Panc1 (cell line): ENCODE measurements at regions not wholly inside any gene's neighbourhood (a gene's known extent, or its start where the extent isn't known, plus 50 kb on each side); places are given as distances from the start of the nearest gene placed in this dataset.

Experiments used
- ATAC-seq: fragments of 200-7000 bp; cut with Tn5 transposase; 2 replicates; pipeline ENCODE4 v1.9.1; 2020; ENCODE audit warnings: mild to moderate bottlenecking, moderate library complexity
- BruUV-seq: library from RNA; stranded (reverse); fragments of 400-500 nt; replicated peaks from 2 replicates; lab custom pipeline; 2021; lab: Mats Ljungman, UMichigan
- CTCF ChIA-PET: fragments of 300-600 bp; sonication (Branson Sonifier 250); formaldehyde crosslinking; loops from one replicate; lab custom pipeline; 2022; ENCODE audit warnings: antibody characterized with exemption; lab: Charles Lee
- POLR2A ChIA-PET: fragments of 300-600 bp; sonication (Branson Sonifier 250); formaldehyde crosslinking; loops from one replicate; lab custom pipeline; 2022; ENCODE audit warnings: antibody characterized with exemption; lab: Charles Lee
- DNase-seq: peaks from one replicate; pipeline ENCODE4 v3.0.0-alpha.2; 2010; ENCODE audit warnings: low read depth, low spot score
- H3K27ac ChIP-seq: 2 replicates; pipeline ENCODE4 v1.5.1; 2011; ENCODE audit warnings: mild to moderate bottlenecking, low read length, inconsistent platforms
- H3K27me3 ChIP-seq: fragments of 200-500 bp; sonication (Bioruptor generic); 2 replicates; pipeline ENCODE4 v1.6.0; 2014; ENCODE audit warnings: low read length, inconsistent platforms; ENCODE audit not compliant: control insufficient read depth, insufficient read depth
- H3K36me3 ChIP-seq: fragments of 200-500 bp; sonication (Bioruptor generic); 2 replicates; pipeline ENCODE4 v1.5.1; 2014; ENCODE audit warnings: inconsistent platforms, mild to moderate bottlenecking, low read length, moderate library complexity; ENCODE audit not compliant: control insufficient read depth, insufficient read depth
- H3K4me1 ChIP-seq: 2 replicates; pipeline ENCODE4 v1.5.1; 2011; ENCODE audit warnings: inconsistent platforms, mild to moderate bottlenecking, low read length, moderate library complexity; ENCODE audit not compliant: control insufficient read depth, insufficient read depth
- H3K4me3 ChIP-seq, 2 experiments: 2 replicates each; pipeline ENCODE4 v1.5.1; 2011 to 2012; ENCODE audit warnings: low read depth in 2 of 2, low read length in 2 of 2, mild to moderate bottlenecking in 2 of 2, inconsistent platforms in 1 of 2, moderate library complexity in 1 of 2
- H3K9me3 ChIP-seq: fragments of 200-500 bp; sonication (Bioruptor generic); 2 replicates; pipeline ENCODE4 v1.5.1; 2014; ENCODE audit warnings: low read depth, mild to moderate bottlenecking, inconsistent platforms, low read length, moderate library complexity; ENCODE audit not compliant: control insufficient read depth, insufficient read depth
- CTCF ChIP-seq: fragments of 450-650 bp; IDR thresholded peaks from 2 replicates; pipeline ENCODE4 v1.5.1; 2017; ENCODE audit warnings: mild to moderate bottlenecking
- POLR2AphosphoS5 ChIP-seq: IDR thresholded peaks from 2 replicates; pipeline ENCODE4 v1.6.1; 2012; ENCODE audit warnings: mild to moderate bottlenecking, low read depth, low read length, moderate library complexity
- REST ChIP-seq, 2 experiments: IDR thresholded peaks; 2 replicates each; pipeline ENCODE4 v1.6.1; 2011 to 2012; ENCODE audit warnings: low read depth in 2 of 2, control low read depth in 1 of 2, low read length in 1 of 2, mild to moderate bottlenecking in 1 of 2, moderate library complexity in 1 of 2; ENCODE audit not compliant: insufficient read depth in 1 of 2
- SIN3A ChIP-seq: IDR thresholded peaks from 2 replicates; pipeline ENCODE4 v1.6.1; 2012; ENCODE audit warnings: low read depth, mild to moderate bottlenecking, low read length, moderate library complexity, borderline replicate concordance; ENCODE audit not compliant: insufficient read depth
- TCF7L2 ChIP-seq: IDR thresholded peaks from 2 replicates; pipeline ENCODE4 v1.6.1; 2011; ENCODE audit warnings: mild to moderate bottlenecking, low read depth, low read length, inconsistent platforms
- in situ Hi-C: cut with HindIII; loops from 2 replicates; pipeline ENCODE4 v1.10.0; 2016; ENCODE audit warnings: low sequenced_read_pairs, low pct_unique_long_range_greater_than_20kb
- intact Hi-C: fragments of 100-400 bp; cut with micrococcal nuclease; formaldehyde crosslinking; loops from one replicate; pipeline ENCODE4 v1.10.0; 2022; ENCODE audit not compliant: unreplicated experiment

GRCh38 chr6:167760979-167761793, 65.5 kb upstream of the AFDN start:
- intact Hi-C loops (no loop called here), in situ Hi-C loops (no loop called here)
- DNase-seq = no peak
- H3K27ac ChIP-seq = no peak overlapping the region
- 0 out of 2 replicates have a peak, but pooled peaks cover 5% of the 10 kb centered on the region for H3K4me1 ChIP-seq
- H3K27me3 ChIP-seq = no peaks in the 10 kb centered on the region
- POLR2A ChIA-PET = no interaction called here
- H3K36me3 ChIP-seq = no peaks in the 10 kb centered on the region
- H3K4me3 ChIP-seq = no peak overlapping the region
- no TSS peak for BruUV-seq
- TF ChIP-seq POLR2AphosphoS5 = no peak
- no peak for TF ChIP-seq SIN3A
- no peak for TF ChIP-seq TCF7L2
- no peak for TF ChIP-seq CTCF
- no peak for TF ChIP-seq REST (IDR thresholded peaks at IDR 0.05; ENCODE audit: insufficient read depth in 1 of 2, low read depth in 2 of 2, low read length in 1 of 2)
- CTCF ChIA-PET = no interaction called here
- no peaks in the 10 kb centered on the region for H3K9me3 ChIP-seq
- peak; percentile 39 for ATAC-seq

- CTCF ChIA-PET = no interaction called here
- no peak for ATAC-seq
- in situ Hi-C loops = no loop called here
- Histone ChIP-seq H3K4me3 (no peak overlapping the region), H3K27me3 (no peaks in the 10 kb centered on the region), H3K4me1 (0 out of 2 replicates have a peak, but pooled peaks cover 5% of the 10 kb centered on the region), H3K9me3 (no peaks in the 10 kb centered on the region), H3K27ac (no peak overlapping the region), H3K36me3 (no peaks in the 10 kb centered on the region)
- POLR2A ChIA-PET = no interaction called here
- DNase-seq = no peak
- TF ChIP-seq CTCF (no peak), REST (IDR thresholded peaks at IDR 0.05; ENCODE audit: insufficient read depth in 1 of 2, low read depth in 2 of 2, low read length in 1 of 2) (no peak), POLR2AphosphoS5 (no peak), TCF7L2 (no peak), SIN3A (no peak)
- intact Hi-C loops = no loop called here
- BruUV-seq = no TSS peak
These were observed 64.9 kb upstream of the AFDN start for GRCh38 chr6:167761794-167762258.
